22Rv1 (cell line): ENCODE measurements at regions not wholly inside any gene's neighbourhood (a gene's known extent, or its start where the extent isn't known, plus 50 kb on each side); places are given as distances from the start of the nearest gene placed in this dataset.

ENCODE experiments used
- CTCF ChIP-seq: fragments of 450-650 bp; IDR thresholded peaks from 2 replicates; pipeline ENCODE4 v1.5.1; 2017; ENCODE audit warnings: mild to moderate bottlenecking
- ZFX ChIP-seq: fragments of 450-650 bp; IDR thresholded peaks from 2 replicates; pipeline ENCODE4 v1.6.1; 2017; ENCODE audit warnings: antibody characterized with exemption, borderline replicate concordance

GRCh38 chr11:97336064-97336463 is 946.3 kb downstream of the JRKL start:
- no peak for TF ChIP-seq CTCF
- TF ChIP-seq ZFX = no peak
